Cardiac fibroblast (primary cell): ENCODE measurements at regions not wholly inside any gene's neighbourhood (a gene's known extent, or its start where the extent isn't known, plus 50 kb on each side); places are given as distances from the start of the nearest gene placed in this dataset.

Experiments used
- DNase-seq, 2 donors: peaks; one replicate each; pipeline versions ENCODE4 v3.0.0 to v3.0.0-alpha.2; 2010; ENCODE audit warnings: low read depth in 2 of 2
- H3K4me3 ChIP-seq, 2 donors: replicated peaks in 1 of 2; 1 replicate in 1 of 2; 2 replicates in 1 of 2; pipeline ENCODE4 v1.5.1; 2011; ENCODE audit warnings: low read depth in 2 of 2, low read length in 2 of 2, mild to moderate bottlenecking in 2 of 2, moderate library complexity in 1 of 2
- CTCF ChIP-seq: IDR thresholded peaks from one replicate; pipeline ENCODE4 v1.5.1; 2011; ENCODE audit warnings: low read depth, mild to moderate bottlenecking, low read length, inconsistent platforms

- DNase-seq: no peak
- H3K4me3 ChIP-seq: no peak overlapping the region
- TF ChIP-seq CTCF: no peak
These were observed 345.9 kb downstream of the MIAT start for GRCh38 chr22:27003297-27003696.

- H3K4me3 ChIP-seq: no peak overlapping the region
- TF ChIP-seq CTCF: no peak
- no peak for DNase-seq
These were observed 347.0 kb downstream of the MIAT start for GRCh38 chr22:27004434-27004833.

- H3K4me3 ChIP-seq: no peak overlapping the region
- no peak for DNase-seq
- TF ChIP-seq CTCF: no peak
These were observed 351.1 kb downstream of the MIAT start for GRCh38 chr22:27008454-27008853.

- no peak overlapping the region for H3K4me3 ChIP-seq
- no peak for DNase-seq
- no peak for TF ChIP-seq CTCF
These were observed 353.7 kb downstream of the MIAT start for GRCh38 chr22:27011133-27011532.

GRCh38 chr22:27011717-27012116 lies 354.3 kb downstream of the MIAT start:
- H3K4me3 ChIP-seq: no peak overlapping the region
- TF ChIP-seq CTCF: no peak
- DNase-seq: no peak

- no peak overlapping the region for H3K4me3 ChIP-seq
- no peak for TF ChIP-seq CTCF
- no peak for DNase-seq
These were observed 362.4 kb downstream of the MIAT start for GRCh38 chr22:27019827-27020226.

GRCh38 chr22:27022274-27022895 lies 365.0 kb downstream of the MIAT start:
- TF ChIP-seq CTCF: no peak
- DNase-seq: no peak

More at GRCh38 chr22:27022274-27022895, 365.0 kb downstream of the MIAT start:
- no peak overlapping the region for H3K4me3 ChIP-seq
